ENCODE measurements at regions not wholly inside any gene's neighbourhood (a gene's known extent, or its start where the extent isn't known, plus 50 kb on each side); places are given as distances from the start of the nearest gene placed in this dataset.

- peaks cover 14% of the 10 kb centered on the region for H3K4me1 Mint-ChIP-seq
- Histone ChIP-seq H2AFZ (ENCODE audit: insufficient read depth, low read depth, low read length, poor library complexity, severe bottlenecking) (no peak overlapping the region), H3K79me2 (ENCODE audit: control insufficient read depth, insufficient read depth, low read length) (no peaks in the 10 kb centered on the region), H3K9ac (ENCODE audit: low read length) (no peak overlapping the region), H3K36me3 (replicated peaks in 1 of 2; ENCODE audit: control extremely low read depth in 1 of 2, control insufficient read depth in 1 of 2, extremely low read depth in 1 of 2, insufficient read depth in 2 of 2, low read length in 1 of 2) (no peaks in the 10 kb centered on the region), H3K27me3 (replicated peaks in 1 of 4; ENCODE audit: control extremely low read depth in 1 of 4, control insufficient read depth in 3 of 4, insufficient read depth in 4 of 4, low read length in 3 of 4) (no peaks in the 10 kb centered on the region), H3K27ac (ENCODE audit: low read length in 2 of 2) (no peak overlapping the region), H3K4me2 (replicated peaks; ENCODE audit: low read depth, low read length, poor library complexity, severe bottlenecking) (no peak overlapping the region), H4K20me1 (ENCODE audit: control insufficient read depth, insufficient read depth, low read length, poor library complexity, severe bottlenecking) (no peaks in the 10 kb centered on the region), H3K4me3 (ENCODE audit: control extremely low read depth in 1 of 5, extremely low read depth in 1 of 5, insufficient read depth in 1 of 5, low read depth in 2 of 5, low read length in 4 of 5) (no peak overlapping the region), H3K9me3 (ENCODE audit: control extremely low read depth in 1 of 3, control insufficient read depth in 2 of 3, insufficient read depth in 1 of 3, low read length in 2 of 3) (no peaks in the 10 kb centered on the region), H3K4me1 (ENCODE audit: control insufficient read depth in 2 of 2, insufficient read depth in 2 of 2, low read length in 2 of 2) (peaks cover 0 to 4% of the 10 kb centered on the region in 2 donors)
- H3K27me3 Mint-ChIP-seq = no peaks in the 10 kb centered on the region
- H3K4me3 Mint-ChIP-seq = no peak overlapping the region
- H3K27ac Mint-ChIP-seq = no peak overlapping the region
- TF ChIP-seq EZH2 (IDR thresholded peaks at IDR 0.05; ENCODE audit: borderline replicate concordance, insufficient read depth, low read depth, low read length, poor library complexity, severe bottlenecking) = no peak
- no peak for TF ChIP-seq CTCF (IDR thresholded peaks at IDR 0.05)
- DNase-seq = no peak
- CTCF ChIA-PET = no interaction called here
- POLR2A ChIA-PET = no interaction called here
- intact Hi-C loops (cut with micrococcal nuclease) = no loop called here
- H3K9me3 Mint-ChIP-seq (ENCODE audit: insufficient read depth) = no peaks in the 10 kb centered on the region
- no peak for ATAC-seq (ENCODE audit: low read depth)
Observed at GRCh38 chr7:41481353-41481752, 221.5 kb downstream of the INHBA start.

- intact Hi-C loops (cut with micrococcal nuclease) = no loop called here
- H4K20me1 ChIP-seq (ENCODE audit: control insufficient read depth, insufficient read depth, low read length, poor library complexity, severe bottlenecking) = no peaks in the 10 kb centered on the region
Observed at GRCh38 chr7:41478187-41478586, 224.7 kb downstream of the INHBA start.

More at GRCh38 chr7:41478187-41478586, 224.7 kb downstream of the INHBA start:
- peak; percentile 6 for DNase-seq
- TF ChIP-seq CTCF (IDR thresholded peaks at IDR 0.05) = no peak
- TF ChIP-seq EZH2 (IDR thresholded peaks at IDR 0.05; ENCODE audit: borderline replicate concordance, insufficient read depth, low read depth, low read length, poor library complexity, severe bottlenecking) = no peak
- Mint-ChIP-seq H3K27ac (peak overlapping the region; percentile 7), H3K9me3 (ENCODE audit: insufficient read depth) (no peaks in the 10 kb centered on the region), H3K27me3 (no peaks in the 10 kb centered on the region), H3K4me3 (no peak overlapping the region), H3K4me1 (peaks cover 22% of the 10 kb centered on the region)
- no peak for ATAC-seq (ENCODE audit: low read depth)
- no peak overlapping the region for H3K9ac ChIP-seq (ENCODE audit: low read length)
- CTCF ChIA-PET = no interaction called here
- no peaks in the 10 kb centered on the region for H3K9me3 ChIP-seq (ENCODE audit: control extremely low read depth in 1 of 3, control insufficient read depth in 2 of 3, insufficient read depth in 1 of 3, low read length in 2 of 3)
- no peak overlapping the region for H3K4me3 ChIP-seq (ENCODE audit: control extremely low read depth in 1 of 5, extremely low read depth in 1 of 5, insufficient read depth in 1 of 5, low read depth in 2 of 5, low read length in 4 of 5)
- H2AFZ ChIP-seq (ENCODE audit: insufficient read depth, low read depth, low read length, poor library complexity, severe bottlenecking) = peak overlapping the region; percentile 54
- no CpG with 5 or more reads among the region's 3 CpGs for WGBS (ENCODE audit: insufficient coverage)
- H3K36me3 ChIP-seq (replicated peaks in 1 of 2; ENCODE audit: control extremely low read depth in 1 of 2, control insufficient read depth in 1 of 2, extremely low read depth in 1 of 2, insufficient read depth in 2 of 2, low read length in 1 of 2) = no peaks in the 10 kb centered on the region
- H3K27ac ChIP-seq (ENCODE audit: low read length in 2 of 2) = no peak overlapping the region
- no peak overlapping the region for H3K4me2 ChIP-seq (replicated peaks; ENCODE audit: low read depth, low read length, poor library complexity, severe bottlenecking)
- no peaks in the 10 kb centered on the region for H3K27me3 ChIP-seq (replicated peaks in 1 of 4; ENCODE audit: control extremely low read depth in 1 of 4, control insufficient read depth in 3 of 4, insufficient read depth in 4 of 4, low read length in 3 of 4)
- H3K79me2 ChIP-seq (ENCODE audit: control insufficient read depth, insufficient read depth, low read length) = no peaks in the 10 kb centered on the region
- POLR2A ChIA-PET = no interaction called here
- peaks cover 0 to 4% of the 10 kb centered on the region in 2 donors for H3K4me1 ChIP-seq (ENCODE audit: control insufficient read depth in 2 of 2, insufficient read depth in 2 of 2, low read length in 2 of 2)
